Lung (tissue), 11 donors: ENCODE measurements at regions not wholly inside any gene's neighbourhood (a gene's known extent, or its start where the extent isn't known, plus 50 kb on each side); places are given as distances from the start of the nearest gene placed in this dataset.

ENCODE experiments used
- ATAC-seq: fragments of 200-7000 bp; cut with Tn5 transposase; one replicate; pipeline ENCODE4 v1.9.1; 2020; ENCODE audit warnings: moderate number of reproducible peaks; ENCODE audit not compliant: insufficient read depth, low FRiP score
- DNase-seq, 3 donors: peaks; one replicate each; pipeline ENCODE4 v3.0.0-alpha.2; 2013 to 2017
- H3K27ac ChIP-seq, 2 donors: one replicate each; pipeline ENCODE4 v1.5.1; 2013; ENCODE audit warnings: mild to moderate bottlenecking in 2 of 2, moderate library complexity in 2 of 2, control low read depth in 1 of 2, inconsistent platforms in 1 of 2, low read depth in 1 of 2, low read length in 1 of 2
- H3K27me3 ChIP-seq, 3 donors: one replicate each; pipeline ENCODE4 v1.5.1; 2013; ENCODE audit warnings: low read length in 2 of 3; ENCODE audit not compliant: control insufficient read depth in 3 of 3, insufficient read depth in 3 of 3
- H3K36me3 ChIP-seq, 4 donors: one replicate each; pipeline ENCODE4 v1.5.1; 2013; ENCODE audit warnings: low read length in 4 of 4, mild to moderate bottlenecking in 1 of 4, moderate library complexity in 1 of 4; ENCODE audit not compliant: control insufficient read depth in 4 of 4, insufficient read depth in 4 of 4
- H3K4me1 ChIP-seq, 5 donors: one replicate each; pipeline ENCODE4 v1.5.1; 2013; ENCODE audit warnings: low read length in 5 of 5, mild to moderate bottlenecking in 2 of 5, moderate library complexity in 1 of 5; ENCODE audit not compliant: control insufficient read depth in 5 of 5, insufficient read depth in 5 of 5
- H3K4me3 ChIP-seq: one replicate; pipeline ENCODE4 v1.5.1; 2013; ENCODE audit warnings: mild to moderate bottlenecking, control low read depth, moderate library complexity
- H3K9ac ChIP-seq, 2 donors: one replicate each; pipeline ENCODE4 v1.5.1; 2013; ENCODE audit warnings: low read length in 2 of 2, control low read depth in 1 of 2; ENCODE audit not compliant: insufficient read depth in 1 of 2
- H3K9me3 ChIP-seq, 4 donors: one replicate each; pipeline ENCODE4 v1.5.1; 2013; ENCODE audit warnings: low read length in 3 of 4, mild to moderate bottlenecking in 1 of 4, moderate library complexity in 1 of 4; ENCODE audit not compliant: control insufficient read depth in 4 of 4, insufficient read depth in 3 of 4
- WGBS, 2 donors: extraction: QIAGEN DNeasy Blood & Tissue Kit; methylation state at CpG; one replicate each; pipeline ENCODE4 v1.1.7; 2013; 5-methylcytosine and 5-hydroxymethylcytosine counted together
- TF ChIP-seq, protein P1 (sequence below): IDR thresholded peaks from 2 replicates; pipeline ENCODE4 v1.5.1; 2012; ENCODE audit warnings: mild to moderate bottlenecking; ENCODE audit errors: control extremely low read depth, extremely low read depth
- donor health status: control.
- donor health status: control.
- donor health status: Bipolar disorder and iron deficiency.
- donor health status: healthy.
- donor health status: DM: yes; HTN: yes; CAD: no.

GRCh38 chr4:24228692-24229091 is 338.8 kb upstream of the PPARGC1A start:
- Histone ChIP-seq H3K27me3 (no peaks in the 10 kb centered on the region), H3K4me1 (peaks cover 0 to 5% (median 0%) of the 10 kb centered on the region in 5 donors), H3K36me3 (no peaks in the 10 kb centered on the region), H3K9ac (no peak overlapping the region), H3K4me3 (no peak overlapping the region), H3K27ac (no peak overlapping the region), H3K9me3 (no peaks in the 10 kb centered on the region)
- 89 to 90% methylated on average over 4 of the region's 4 CpGs for WGBS, 2 donors
- DNase-seq, result no peak
- no peak for ATAC-seq
- TF ChIP-seq, protein P1, sequence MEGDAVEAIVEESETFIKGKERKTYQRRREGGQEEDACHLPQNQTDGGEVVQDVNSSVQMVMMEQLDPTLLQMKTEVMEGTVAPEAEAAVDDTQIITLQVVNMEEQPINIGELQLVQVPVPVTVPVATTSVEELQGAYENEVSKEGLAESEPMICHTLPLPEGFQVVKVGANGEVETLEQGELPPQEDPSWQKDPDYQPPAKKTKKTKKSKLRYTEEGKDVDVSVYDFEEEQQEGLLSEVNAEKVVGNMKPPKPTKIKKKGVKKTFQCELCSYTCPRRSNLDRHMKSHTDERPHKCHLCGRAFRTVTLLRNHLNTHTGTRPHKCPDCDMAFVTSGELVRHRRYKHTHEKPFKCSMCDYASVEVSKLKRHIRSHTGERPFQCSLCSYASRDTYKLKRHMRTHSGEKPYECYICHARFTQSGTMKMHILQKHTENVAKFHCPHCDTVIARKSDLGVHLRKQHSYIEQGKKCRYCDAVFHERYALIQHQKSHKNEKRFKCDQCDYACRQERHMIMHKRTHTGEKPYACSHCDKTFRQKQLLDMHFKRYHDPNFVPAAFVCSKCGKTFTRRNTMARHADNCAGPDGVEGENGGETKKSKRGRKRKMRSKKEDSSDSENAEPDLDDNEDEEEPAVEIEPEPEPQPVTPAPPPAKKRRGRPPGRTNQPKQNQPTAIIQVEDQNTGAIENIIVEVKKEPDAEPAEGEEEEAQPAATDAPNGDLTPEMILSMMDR, result no peak

GRCh38 chr4:24226667-24227066 is 336.8 kb upstream of the PPARGC1A start:
- H3K4me1 ChIP-seq, result no peaks in the 10 kb centered on the region
- H3K27ac ChIP-seq, result no peak overlapping the region
- no peak overlapping the region for H3K9ac ChIP-seq
- no peaks in the 10 kb centered on the region for H3K27me3 ChIP-seq
- no peaks in the 10 kb centered on the region for H3K36me3 ChIP-seq
- TF ChIP-seq, protein P1, result no peak
- 55 to 66% methylated on average over 4 of the region's 4 CpGs for WGBS, 2 donors
- DNase-seq (no peak), ATAC-seq (no peak)
- no peaks in the 10 kb centered on the region for H3K9me3 ChIP-seq
- H3K4me3 ChIP-seq, result no peak overlapping the region

DNA sequence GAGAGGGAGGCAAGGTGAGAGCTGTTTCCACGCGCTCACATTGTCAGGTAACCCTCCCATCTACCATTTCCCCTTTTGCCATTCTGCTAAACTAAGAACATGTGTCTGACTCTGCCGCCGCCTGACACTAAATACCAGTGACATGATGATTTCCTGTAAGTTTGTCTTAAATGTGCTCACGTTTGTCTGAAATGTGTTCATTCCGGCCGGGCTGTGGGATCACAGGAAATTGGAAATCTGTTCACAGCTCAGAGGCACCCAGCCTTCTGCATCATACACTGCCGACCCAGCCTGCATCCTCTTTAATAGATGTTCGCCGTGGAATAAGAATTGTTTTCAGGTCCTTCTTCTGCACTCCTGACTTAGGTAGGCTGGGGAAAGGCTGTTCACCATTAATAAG is 336.2 kb upstream of the PPARGC1A start:
- Histone ChIP-seq H3K27ac (no peak overlapping the region), H3K9me3 (no peaks in the 10 kb centered on the region), H3K27me3 (no peaks in the 10 kb centered on the region), H3K4me3 (no peak overlapping the region), H3K4me1 (no peaks in the 10 kb centered on the region), H3K9ac (no peak overlapping the region), H3K36me3 (no peaks in the 10 kb centered on the region)
- DNase-seq, result peak in 1 of 3 donors; percentile 38
- ATAC-seq, result no peak
- TF ChIP-seq, protein P1, result no peak
- 55 to 64% methylated on average over 10 of the region's 10 CpGs for WGBS, 2 donors

DNA sequence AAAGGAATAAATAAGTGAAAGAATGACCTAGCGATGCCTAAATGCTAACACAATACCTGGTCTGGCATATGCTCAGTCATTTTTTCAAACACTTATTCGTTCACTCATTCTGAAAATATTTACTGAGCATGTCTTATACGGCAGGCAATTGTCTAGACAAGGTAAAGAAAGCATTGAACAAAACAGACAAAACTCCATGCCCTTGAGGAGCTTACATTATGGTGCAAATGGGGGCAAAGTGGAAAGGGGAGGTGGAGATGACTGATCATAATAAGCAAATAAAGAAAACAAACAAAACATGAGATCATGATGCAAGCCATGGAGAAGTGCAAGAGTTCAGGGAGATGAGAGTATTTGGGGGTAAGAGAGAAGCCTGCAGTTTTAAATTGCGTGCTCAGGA is 334.6 kb upstream of the PPARGC1A start:
- Histone ChIP-seq H3K36me3 (no peaks in the 10 kb centered on the region), H3K9ac (no peak overlapping the region), H3K4me1 (no peaks in the 10 kb centered on the region), H3K4me3 (no peak overlapping the region), H3K9me3 (no peaks in the 10 kb centered on the region), H3K27ac (no peak overlapping the region), H3K27me3 (no peaks in the 10 kb centered on the region)
- TF ChIP-seq, protein P1, result no peak
- 81 to 90% methylated on average over 4 of the region's 4 CpGs for WGBS, 2 donors
- ATAC-seq (no peak), DNase-seq (no peak)
